Liver (tissue), 8 donors: ENCODE measurements at regions not wholly inside any gene's neighbourhood (a gene's known extent, or its start where the extent isn't known, plus 50 kb on each side); places are given as distances from the start of the nearest gene placed in this dataset.

ENCODE experiments used
- DNase-seq: peaks from one replicate; pipeline ENCODE4 v3.0.0-alpha.2; 2017; ENCODE audit warnings: low spot score
- H3K27ac ChIP-seq, 2 donors: one replicate each; pipeline ENCODE4 v1.7.0; 2013; ENCODE audit warnings: inconsistent platforms in 2 of 2, low read length in 2 of 2, control low read depth in 1 of 2, low read depth in 1 of 2, mild to moderate bottlenecking in 1 of 2
- H3K27me3 ChIP-seq, 4 donors: one replicate each; pipeline versions ENCODE4 v1.6.1 to v1.7.0; 2013; ENCODE audit warnings: low read length in 3 of 4, inconsistent platforms in 1 of 4, mild to moderate bottlenecking in 1 of 4, moderate library complexity in 1 of 4; ENCODE audit not compliant: control insufficient read depth in 4 of 4, insufficient read depth in 4 of 4
- H3K36me3 ChIP-seq, 4 donors: one replicate each; pipeline versions ENCODE4 v1.6.1 to v1.7.0; 2013; ENCODE audit warnings: low read length in 3 of 4, mild to moderate bottlenecking in 3 of 4, low read depth in 1 of 4, moderate library complexity in 1 of 4; ENCODE audit not compliant: control insufficient read depth in 4 of 4, insufficient read depth in 3 of 4
- H3K4me1 ChIP-seq, 4 donors: one replicate each; pipeline versions ENCODE4 v1.6.1 to v1.7.0; 2013; ENCODE audit warnings: low read length in 3 of 4, mild to moderate bottlenecking in 3 of 4, moderate library complexity in 1 of 4; ENCODE audit not compliant: control insufficient read depth in 4 of 4, insufficient read depth in 4 of 4
- H3K4me3 ChIP-seq, 3 donors: one replicate each; pipeline versions ENCODE4 v1.6.1 to v1.7.0; 2013; ENCODE audit warnings: low read length in 3 of 3, control low read depth in 1 of 3, low read depth in 1 of 3, mild to moderate bottlenecking in 1 of 3
- H3K9ac ChIP-seq, 2 donors: one replicate each; pipeline ENCODE4 v1.7.0; 2013; ENCODE audit warnings: low read length in 2 of 2, mild to moderate bottlenecking in 2 of 2, moderate library complexity in 2 of 2, control low read depth in 1 of 2, low read depth in 1 of 2
- H3K9me3 ChIP-seq, 4 donors: one replicate each; pipeline versions ENCODE4 v1.6.1 to v1.7.0; 2013; ENCODE audit warnings: low read length in 3 of 4; ENCODE audit not compliant: control insufficient read depth in 4 of 4
- ATF3 ChIP-seq: IDR thresholded peaks from 2 replicates; pipeline ENCODE4 v1.6.1; 2016; ENCODE audit warnings: antibody characterized with exemption
- EGR1 ChIP-seq, 2 donors: IDR thresholded peaks; 2 replicates each; pipeline ENCODE4 v1.6.1; 2016 to 2018; ENCODE audit warnings: antibody characterized with exemption in 2 of 2, low read depth in 2 of 2
- FOXA1 ChIP-seq: IDR thresholded peaks from 2 replicates; pipeline ENCODE4 v1.6.1; 2016; ENCODE audit warnings: antibody characterized with exemption
- FOXA2 ChIP-seq: IDR thresholded peaks from 2 replicates; pipeline ENCODE4 v1.6.1; 2016; ENCODE audit warnings: antibody characterized with exemption
- GABPA ChIP-seq, 2 donors: IDR thresholded peaks in 1 of 2; conservative IDR thresholded peaks in 1 of 2; 2 replicates each; pipeline ENCODE4 v1.6.1; 2016; ENCODE audit warnings: antibody characterized with exemption in 2 of 2, mild to moderate bottlenecking in 1 of 2, moderate library complexity in 1 of 2
- HNF4A ChIP-seq, 2 donors: conservative IDR thresholded peaks; 2 replicates each; pipeline ENCODE4 v1.6.1; 2016; ENCODE audit warnings: antibody characterized with exemption in 2 of 2, mild to moderate bottlenecking in 2 of 2
- HNF4G ChIP-seq: IDR thresholded peaks from 2 replicates; pipeline ENCODE4 v1.6.1; 2016; ENCODE audit warnings: antibody characterized with exemption
- JUND ChIP-seq, 2 donors: IDR thresholded peaks; 2 replicates each; pipeline ENCODE4 v1.6.1; 2016; ENCODE audit warnings: antibody characterized with exemption in 2 of 2
- NR2F2 ChIP-seq: IDR thresholded peaks from 2 replicates; pipeline ENCODE4 v1.6.1; 2016; ENCODE audit warnings: antibody characterized with exemption
- RAD21 ChIP-seq, 2 donors: IDR thresholded peaks; 2 replicates each; pipeline ENCODE4 v1.6.1; 2016; ENCODE audit warnings: antibody characterized with exemption in 2 of 2, mild to moderate bottlenecking in 2 of 2
- REST ChIP-seq: IDR thresholded peaks from 2 replicates; pipeline ENCODE4 v1.6.1; 2016; ENCODE audit warnings: antibody characterized with exemption, mild to moderate bottlenecking
- RXRA ChIP-seq, 2 donors: IDR thresholded peaks; 2 replicates each; pipeline ENCODE4 v1.6.1; 2017 to 2018; ENCODE audit warnings: antibody characterized with exemption in 2 of 2, mild to moderate bottlenecking in 1 of 2
- SP1 ChIP-seq: IDR thresholded peaks from 2 replicates; pipeline ENCODE4 v1.6.1; 2018; ENCODE audit warnings: antibody characterized with exemption, mild to moderate bottlenecking
- TAF1 ChIP-seq: conservative IDR thresholded peaks from 2 replicates; pipeline ENCODE4 v1.6.1; 2016; ENCODE audit warnings: antibody characterized with exemption, mild to moderate bottlenecking
- YY1 ChIP-seq: IDR thresholded peaks from 2 replicates; pipeline ENCODE4 v1.6.1; 2016; ENCODE audit warnings: antibody characterized with exemption, mild to moderate bottlenecking
- ZBTB33 ChIP-seq: IDR thresholded peaks from 2 replicates; pipeline ENCODE4 v1.6.1; 2016; ENCODE audit warnings: antibody characterized with exemption
- WGBS: extraction: QIAGEN DNeasy Blood & Tissue Kit; methylation state at CpG from one replicate; pipeline ENCODE4 v1.1.7; 2013; 5-methylcytosine and 5-hydroxymethylcytosine counted together
- TF ChIP-seq, protein P1 (sequence below): fragments of 150-350 bp; IDR thresholded peaks from 2 replicates; pipeline ENCODE4 v1.5.1; 2017; ENCODE audit warnings: improper control_type of control experiment, low read depth, low read length; ENCODE audit not compliant: missing input control
- donor health status: healthy.
- donor health status: healthy.
- donor health status: healthy.
- donor health status: healthy.
- donor health status: healthy.

- Histone ChIP-seq H3K9me3 (no peaks in the 10 kb centered on the region), H3K27ac (no peak overlapping the region), H3K4me1 (no peaks in the 10 kb centered on the region), H3K9ac (no peak overlapping the region), H3K36me3 (no peaks in the 10 kb centered on the region), H3K4me3 (no peak overlapping the region), H3K27me3 (peaks cover 0 to 5% (median 0%) of the 10 kb centered on the region in 4 donors)
- DNase-seq, result no peak
- TF ChIP-seq TAF1, result no peak
- TF ChIP-seq REST, result no peak
- no peak for TF ChIP-seq YY1
- no peak for TF ChIP-seq FOXA1
- TF ChIP-seq ZBTB33, result no peak
- no peak for TF ChIP-seq NR2F2
- TF ChIP-seq, protein P1, sequence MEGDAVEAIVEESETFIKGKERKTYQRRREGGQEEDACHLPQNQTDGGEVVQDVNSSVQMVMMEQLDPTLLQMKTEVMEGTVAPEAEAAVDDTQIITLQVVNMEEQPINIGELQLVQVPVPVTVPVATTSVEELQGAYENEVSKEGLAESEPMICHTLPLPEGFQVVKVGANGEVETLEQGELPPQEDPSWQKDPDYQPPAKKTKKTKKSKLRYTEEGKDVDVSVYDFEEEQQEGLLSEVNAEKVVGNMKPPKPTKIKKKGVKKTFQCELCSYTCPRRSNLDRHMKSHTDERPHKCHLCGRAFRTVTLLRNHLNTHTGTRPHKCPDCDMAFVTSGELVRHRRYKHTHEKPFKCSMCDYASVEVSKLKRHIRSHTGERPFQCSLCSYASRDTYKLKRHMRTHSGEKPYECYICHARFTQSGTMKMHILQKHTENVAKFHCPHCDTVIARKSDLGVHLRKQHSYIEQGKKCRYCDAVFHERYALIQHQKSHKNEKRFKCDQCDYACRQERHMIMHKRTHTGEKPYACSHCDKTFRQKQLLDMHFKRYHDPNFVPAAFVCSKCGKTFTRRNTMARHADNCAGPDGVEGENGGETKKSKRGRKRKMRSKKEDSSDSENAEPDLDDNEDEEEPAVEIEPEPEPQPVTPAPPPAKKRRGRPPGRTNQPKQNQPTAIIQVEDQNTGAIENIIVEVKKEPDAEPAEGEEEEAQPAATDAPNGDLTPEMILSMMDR, result no peak
- TF ChIP-seq FOXA2, result no peak
- no peak for TF ChIP-seq SP1
- TF ChIP-seq EGR1 (IDR thresholded peaks at IDR 0.05; ENCODE audit: low read depth in 2 of 2), result no peak
- TF ChIP-seq HNF4G, result no peak
- TF ChIP-seq RXRA (IDR thresholded peaks at IDR 0.05), result no peak
- TF ChIP-seq RAD21 (IDR thresholded peaks at IDR 0.05), result no peak
- no peak for TF ChIP-seq ATF3
- TF ChIP-seq GABPA (IDR thresholded peaks at IDR 0.05 in 1 of 2, conservative IDR thresholded peaks at IDR 0.05 in 1 of 2), result no peak
- 66% methylated on average over 6 of the region's 6 CpGs for WGBS
Observed at GRCh38 chr19:28843761-28844492, 369.0 kb downstream of the UQCRFS1 start.

- H3K27me3 ChIP-seq, result peaks cover 0 to 5% (median 0%) of the 10 kb centered on the region in 4 donors
- no peaks in the 10 kb centered on the region for H3K4me1 ChIP-seq
- H3K9me3 ChIP-seq, result no peaks in the 10 kb centered on the region
- H3K9ac ChIP-seq, result no peak overlapping the region
- WGBS, result 84% methylated on average over 3 of the region's 3 CpGs
- no peaks in the 10 kb centered on the region for H3K36me3 ChIP-seq
- TF ChIP-seq NR2F2 (no peak), SP1 (no peak), HNF4A (conservative IDR thresholded peaks at IDR 0.05) (no peak), JUND (IDR thresholded peaks at IDR 0.05) (no peak), FOXA2 (no peak), HNF4G (no peak), FOXA1 (no peak), ZBTB33 (no peak)
- TF ChIP-seq, protein P1, result no peak
- H3K4me3 ChIP-seq, result no peak overlapping the region
- DNase-seq, result no peak
- H3K27ac ChIP-seq, result no peak overlapping the region
Observed at GRCh38 chr19:28841531-28841930, 371.4 kb downstream of the UQCRFS1 start.
